Prostate gland (tissue), 2 donors: ENCODE measurements at regions not wholly inside any gene's neighbourhood (a gene's known extent, or its start where the extent isn't known, plus 50 kb on each side); places are given as distances from the start of the nearest gene placed in this dataset.

Experiments used
- DNase-seq: peaks from one replicate; pipeline ENCODE4 v3.0.0-alpha.2; 2019; ENCODE audit warnings: low spot score
- H3K27ac ChIP-seq, 2 donors: fragments of 200-600 bp; sonication (generic); 2 replicates each; pipeline ENCODE4 v1.5.1; 2017 to 2019
- H3K27me3 ChIP-seq: fragments of 200-600 bp; sonication (generic); replicated peaks from 2 replicates; pipeline ENCODE4 v1.5.1; 2019; ENCODE audit not compliant: insufficient read depth
- H3K36me3 ChIP-seq, 2 donors: fragments of 200-600 bp; sonication (generic); 1 replicate in 1 of 2; 2 replicates in 1 of 2; pipeline versions ENCODE4 v1.5.1 to v1.8.1; 2017 to 2019
- H3K4me1 ChIP-seq: fragments of 200-600 bp; sonication (generic); replicated peaks from 2 replicates; pipeline ENCODE4 v1.5.1; 2019
- H3K4me3 ChIP-seq, 2 donors: fragments of 200-600 bp; sonication (generic); 2 replicates each; pipeline ENCODE4 v1.5.1; 2017 to 2019
- H3K9me3 ChIP-seq: fragments of 200-600 bp; sonication (generic); 2 replicates; pipeline ENCODE4 v1.5.1; 2017
- CTCF ChIP-seq, 4 experiments: fragments of 200-600 bp in 2 of 4; fragments of 450-650 bp in 2 of 4; sonication (generic) in 2 of 4; IDR thresholded peaks; 1 replicate in 3 of 4; 2 replicates in 1 of 4; pipeline ENCODE4 v1.5.1; 2016 to 2019; ENCODE audit warnings: antibody characterized with exemption in 4 of 4, mild to moderate bottlenecking in 2 of 4, moderate library complexity in 2 of 4
- POLR2A ChIP-seq: fragments of 450-650 bp; IDR thresholded peaks from one replicate; pipeline ENCODE4 v1.6.1; 2016; ENCODE audit warnings: antibody characterized with exemption, mild to moderate bottlenecking
- POLR2AphosphoS5 ChIP-seq: sonication (generic); formaldehyde crosslinking; IDR thresholded peaks from one replicate; pipeline ENCODE4 v1.6.1; 2017; ENCODE audit warnings: antibody characterized with exemption
- WGBS: methylation state at CpG from one replicate; pipeline ENCODE4 v1.1.5; 2018; 5-methylcytosine and 5-hydroxymethylcytosine counted together
- intact Hi-C: fragments of 100-400 bp; cut with DNase I; formaldehyde crosslinking; loops from one replicate; pipeline ENCODE4 v1.14.2; 2022

GRCh38 chr12:66035288-66035966, 95.1 kb downstream of the LLPH start:
- no peaks in the 10 kb centered on the region for H3K9me3 ChIP-seq
- DNase-seq, result no peak
- intact Hi-C loops, result no loop called here
- H3K36me3 ChIP-seq, result no peaks in the 10 kb centered on the region
- no peaks in the 10 kb centered on the region for H3K27me3 ChIP-seq
- no peak overlapping the region for H3K4me3 ChIP-seq
- WGBS, result 47% methylated on average over 4 of the region's 4 CpGs
- H3K4me1 ChIP-seq, result no peaks in the 10 kb centered on the region
- TF ChIP-seq CTCF (IDR thresholded peaks at IDR 0.05) (peak in 1 of 4 experiments; percentile 16), POLR2AphosphoS5 (no peak)
- no peak overlapping the region for H3K27ac ChIP-seq

- DNase-seq, result no peak
- TF ChIP-seq POLR2AphosphoS5 (no peak), POLR2A (no peak), CTCF (IDR thresholded peaks at IDR 0.05) (no peak)
- H3K4me3 ChIP-seq, result no peak overlapping the region
- no peaks in the 10 kb centered on the region for H3K27me3 ChIP-seq
- 92% methylated on average over 3 of the region's 3 CpGs for WGBS
- intact Hi-C loops, result no loop called here
- no peaks in the 10 kb centered on the region for H3K4me1 ChIP-seq
- H3K27ac ChIP-seq, result no peak overlapping the region
- H3K9me3 ChIP-seq, result no peaks in the 10 kb centered on the region
- no peaks in the 10 kb centered on the region for H3K36me3 ChIP-seq
Observed at GRCh38 chr12:66033151-66033550, 97.4 kb downstream of the LLPH start.

- Histone ChIP-seq H3K27me3 (no peaks in the 10 kb centered on the region), H3K4me3 (no peak overlapping the region), H3K4me1 (no peaks in the 10 kb centered on the region), H3K9me3 (no peaks in the 10 kb centered on the region), H3K27ac (no peak overlapping the region), H3K36me3 (no peaks in the 10 kb centered on the region)
- 87% methylated on average over 2 of the region's 2 CpGs for WGBS
- intact Hi-C loops, result no loop called here
- DNase-seq, result no peak
- TF ChIP-seq CTCF (IDR thresholded peaks at IDR 0.05), result no peak
- TF ChIP-seq POLR2A, result no peak
- TF ChIP-seq POLR2AphosphoS5, result no peak
Observed at GRCh38 chr12:66032739-66033138, 97.8 kb downstream of the LLPH start.

- 50% methylated on average over 2 of the region's 2 CpGs for WGBS
- intact Hi-C loops, result no loop called here
Observed at GRCh38 chr12:66030217-66030781, 100.3 kb downstream of the LLPH start.

More at GRCh38 chr12:66030217-66030781, 100.3 kb downstream of the LLPH start:
- Histone ChIP-seq H3K27ac (no peak overlapping the region), H3K4me1 (no peaks in the 10 kb centered on the region), H3K9me3 (no peaks in the 10 kb centered on the region), H3K36me3 (no peaks in the 10 kb centered on the region), H3K4me3 (no peak overlapping the region), H3K27me3 (no peaks in the 10 kb centered on the region)
- TF ChIP-seq CTCF (IDR thresholded peaks at IDR 0.05) (no peak), POLR2AphosphoS5 (no peak), POLR2A (no peak)
- no peak for DNase-seq
